Gastroesophageal sphincter (tissue), 3 donors: ENCODE measurements at regions not wholly inside any gene's neighbourhood (a gene's known extent, or its start where the extent isn't known, plus 50 kb on each side); places are given as distances from the start of the nearest gene placed in this dataset.

ENCODE experiments used
- EP300 ChIP-seq: sonication (generic); formaldehyde crosslinking; IDR thresholded peaks from one replicate; pipeline ENCODE4 v1.6.1; 2017; ENCODE audit warnings: antibody characterized with exemption, mild to moderate bottlenecking
- POLR2A ChIP-seq, 2 donors: fragments of 450-650 bp; IDR thresholded peaks; one replicate each; pipeline ENCODE4 v1.6.1; 2017; ENCODE audit warnings: antibody characterized with exemption in 2 of 2, mild to moderate bottlenecking in 2 of 2, moderate library complexity in 1 of 2
- TF ChIP-seq, protein P1 (sequence below), 4 experiments: fragments of 200-600 bp in 2 of 4; fragments of 450-650 bp in 2 of 4; sonication (generic) in 1 of 4; IDR thresholded peaks; one replicate each; pipeline ENCODE4 v1.5.1; 2017 to 2019; ENCODE audit warnings: antibody characterized with exemption in 4 of 4, mild to moderate bottlenecking in 2 of 4, moderate library complexity in 2 of 4

GRCh38 chr7:121560267-121560990 is 164.3 kb upstream of the FAM3C start:
- TF ChIP-seq, protein P1, sequence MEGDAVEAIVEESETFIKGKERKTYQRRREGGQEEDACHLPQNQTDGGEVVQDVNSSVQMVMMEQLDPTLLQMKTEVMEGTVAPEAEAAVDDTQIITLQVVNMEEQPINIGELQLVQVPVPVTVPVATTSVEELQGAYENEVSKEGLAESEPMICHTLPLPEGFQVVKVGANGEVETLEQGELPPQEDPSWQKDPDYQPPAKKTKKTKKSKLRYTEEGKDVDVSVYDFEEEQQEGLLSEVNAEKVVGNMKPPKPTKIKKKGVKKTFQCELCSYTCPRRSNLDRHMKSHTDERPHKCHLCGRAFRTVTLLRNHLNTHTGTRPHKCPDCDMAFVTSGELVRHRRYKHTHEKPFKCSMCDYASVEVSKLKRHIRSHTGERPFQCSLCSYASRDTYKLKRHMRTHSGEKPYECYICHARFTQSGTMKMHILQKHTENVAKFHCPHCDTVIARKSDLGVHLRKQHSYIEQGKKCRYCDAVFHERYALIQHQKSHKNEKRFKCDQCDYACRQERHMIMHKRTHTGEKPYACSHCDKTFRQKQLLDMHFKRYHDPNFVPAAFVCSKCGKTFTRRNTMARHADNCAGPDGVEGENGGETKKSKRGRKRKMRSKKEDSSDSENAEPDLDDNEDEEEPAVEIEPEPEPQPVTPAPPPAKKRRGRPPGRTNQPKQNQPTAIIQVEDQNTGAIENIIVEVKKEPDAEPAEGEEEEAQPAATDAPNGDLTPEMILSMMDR (IDR thresholded peaks at IDR 0.05): no peak
- TF ChIP-seq EP300 (no peak), POLR2A (IDR thresholded peaks at IDR 0.05) (no peak)
